K562 (cell line): ENCODE measurements at regions not wholly inside any gene's neighbourhood (a gene's known extent, or its start where the extent isn't known, plus 50 kb on each side); places are given as distances from the start of the nearest gene placed in this dataset.

Experiments
- ARID2 ChIP-seq: fragments of 450-650 bp; IDR thresholded peaks from 2 replicates; pipeline ENCODE4 v1.6.1; 2017; ENCODE audit warnings: antibody characterized with exemption, mild to moderate bottlenecking
- HCFC1 ChIP-seq: IDR thresholded peaks from 2 replicates; pipeline ENCODE4 v1.6.1; 2012; ENCODE audit warnings: low read depth, low read length, improper control_type of control experiment
- KDM5B ChIP-seq: fragments of 200-600 bp; sonication (generic); IDR thresholded peaks from 2 replicates; pipeline ENCODE4 v1.6.1; 2012; ENCODE audit warnings: low read depth, mild to moderate bottlenecking, moderate library complexity, low read length, control low read depth, inconsistent platforms; ENCODE audit not compliant: insufficient replicate concordance
- NRF1 ChIP-seq, 2 experiments: fragments of 450-650 bp; IDR thresholded peaks in 1 of 2; conservative IDR thresholded peaks in 1 of 2; 2 replicates each; pipeline ENCODE4 v1.6.1; 2014; ENCODE audit warnings: mild to moderate bottlenecking in 2 of 2
- POLR2H ChIP-seq: IDR thresholded peaks from 2 replicates; pipeline ENCODE4 v1.6.1; 2016; ENCODE audit warnings: missing genetic modification characterization, low read depth, mild to moderate bottlenecking, control low read depth, missing compliant biosample characterization, moderate library complexity
- ZBTB7A ChIP-seq: IDR thresholded peaks from 2 replicates; pipeline ENCODE4 v1.6.1; 2011; ENCODE audit warnings: low read depth, mild to moderate bottlenecking, low read length, moderate library complexity, borderline replicate concordance; ENCODE audit not compliant: control insufficient read depth
- ZNF407 ChIP-seq: fragments of 450-650 bp; IDR thresholded peaks from 2 replicates; pipeline ENCODE4 v1.6.1; 2016; ENCODE audit warnings: low read depth
- ZNF644 ChIP-seq: fragments of 200-800 bp; sonication (Bioruptor generic); IDR thresholded peaks from 2 replicates; pipeline ENCODE4 v1.6.1; 2016; ENCODE audit warnings: low read depth, missing genetic modification characterization, missing compliant biosample characterization
- ZNF717 ChIP-seq: fragments of 250-450 bp; sonication (Bioruptor Pico); IDR thresholded peaks from 2 replicates; pipeline ENCODE4 v1.5.0; 2021
- ZNF780A ChIP-seq: fragments of 250-450 bp; sonication (Bioruptor Pico); IDR thresholded peaks from 2 replicates; pipeline ENCODE4 v1.5.0; 2021; ENCODE audit warnings: mild to moderate bottlenecking
- TF ChIP-seq, protein P1 (sequence below), 2 experiments: fragments of 450-650 bp in 1 of 2; IDR thresholded peaks; 2 replicates each; pipeline ENCODE4 v1.6.1; 2011 to 2017; ENCODE audit warnings: low read depth in 2 of 2, antibody characterized with exemption in 1 of 2, borderline replicate concordance in 1 of 2, low read length in 1 of 2, mild to moderate bottlenecking in 1 of 2, mixed read lengths in 1 of 2; ENCODE audit not compliant: control insufficient read depth in 1 of 2

- TF ChIP-seq, protein P1, sequence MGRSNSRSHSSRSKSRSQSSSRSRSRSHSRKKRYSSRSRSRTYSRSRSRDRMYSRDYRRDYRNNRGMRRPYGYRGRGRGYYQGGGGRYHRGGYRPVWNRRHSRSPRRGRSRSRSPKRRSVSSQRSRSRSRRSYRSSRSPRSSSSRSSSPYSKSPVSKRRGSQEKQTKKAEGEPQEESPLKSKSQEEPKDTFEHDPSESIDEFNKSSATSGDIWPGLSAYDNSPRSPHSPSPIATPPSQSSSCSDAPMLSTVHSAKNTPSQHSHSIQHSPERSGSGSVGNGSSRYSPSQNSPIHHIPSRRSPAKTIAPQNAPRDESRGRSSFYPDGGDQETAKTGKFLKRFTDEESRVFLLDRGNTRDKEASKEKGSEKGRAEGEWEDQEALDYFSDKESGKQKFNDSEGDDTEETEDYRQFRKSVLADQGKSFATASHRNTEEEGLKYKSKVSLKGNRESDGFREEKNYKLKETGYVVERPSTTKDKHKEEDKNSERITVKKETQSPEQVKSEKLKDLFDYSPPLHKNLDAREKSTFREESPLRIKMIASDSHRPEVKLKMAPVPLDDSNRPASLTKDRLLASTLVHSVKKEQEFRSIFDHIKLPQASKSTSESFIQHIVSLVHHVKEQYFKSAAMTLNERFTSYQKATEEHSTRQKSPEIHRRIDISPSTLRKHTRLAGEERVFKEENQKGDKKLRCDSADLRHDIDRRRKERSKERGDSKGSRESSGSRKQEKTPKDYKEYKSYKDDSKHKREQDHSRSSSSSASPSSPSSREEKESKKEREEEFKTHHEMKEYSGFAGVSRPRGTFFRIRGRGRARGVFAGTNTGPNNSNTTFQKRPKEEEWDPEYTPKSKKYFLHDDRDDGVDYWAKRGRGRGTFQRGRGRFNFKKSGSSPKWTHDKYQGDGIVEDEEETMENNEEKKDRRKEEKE (IDR thresholded peaks at IDR 0.05; ENCODE audit: borderline replicate concordance in 1 of 2, control insufficient read depth in 1 of 2, low read depth in 2 of 2, low read length in 1 of 2): no peak
- TF ChIP-seq POLR2H: no peak
- no peak for TF ChIP-seq ZBTB7A
- no peak for TF ChIP-seq ZNF717 (CRISPR knock-in tag)
- TF ChIP-seq ZNF644 (tag): no peak
- TF ChIP-seq ZNF780A (CRISPR knock-in tag): no peak
- TF ChIP-seq ZNF407: no peak
- no peak for TF ChIP-seq ARID2
- no peak for TF ChIP-seq KDM5B
- no peak for TF ChIP-seq HCFC1
- TF ChIP-seq NRF1 (conservative IDR thresholded peaks at IDR 0.05 in 1 of 2, IDR thresholded peaks at IDR 0.05 in 1 of 2): no peak
- TF ChIP-seq, all 486 proteins: peak for 0
These were observed 87.0 kb upstream of the GALNT2 start (continued) for GRCh38 chr1:229980009-229980408.
